ENCODE measurements at regions not wholly inside any gene's neighbourhood (a gene's known extent, or its start where the extent isn't known, plus 50 kb on each side); places are given as distances from the start of the nearest gene placed in this dataset.

- H3K4me3 ChIP-seq (ENCODE audit: low read depth, low read length) = no peak overlapping the region
- CTCF ChIA-PET = no interaction called here
- POLR2A ChIA-PET = no interaction called here
Observed at GRCh38 chr2:22798386-22798785, 586.6 kb upstream of the KLHL29 start.

GRCh38 chr2:22800412-22800811, 584.6 kb upstream of the KLHL29 start:
- Histone ChIP-seq H3K9me3 (ENCODE audit: control insufficient read depth, insufficient read depth, low read depth, low read length) (no peaks in the 10 kb centered on the region), H3K4me3 (ENCODE audit: low read depth, low read length) (no peak overlapping the region), H3K36me3 (ENCODE audit: control insufficient read depth in 2 of 2, insufficient read depth in 1 of 2, low read length in 2 of 2) (no peaks in the 10 kb centered on the region), H3K27ac (ENCODE audit: extremely low read depth, low read depth, low read length) (no peak overlapping the region), H3K4me1 (ENCODE audit: control insufficient read depth, insufficient read depth, low read length) (no peaks in the 10 kb centered on the region)
- ChIA-PET POLR2A (no interaction called here), CTCF (no interaction called here)
- TF ChIP-seq ZNF580 (tag by site-specific recombination; IDR thresholded peaks at IDR 0.05) (no peak), ZBTB26 (tag by site-specific recombination; optimal IDR thresholded peaks at IDR 0.05) (no peak), GLI2 (tag by site-specific recombination; IDR thresholded peaks at IDR 0.05; ENCODE audit: borderline replicate concordance, low read depth) (no peak), ZNF629 (tag by site-specific recombination; IDR thresholded peaks at IDR 0.05) (no peak), GFI1B (tag by site-specific recombination; IDR thresholded peaks at IDR 0.05) (no peak), ZNF23 (tag by site-specific recombination; IDR thresholded peaks at IDR 0.05; ENCODE audit: borderline replicate concordance) (no peak), ZBTB11 (tag by site-specific recombination; conservative IDR thresholded peaks at IDR 0.05; ENCODE audit: low read depth) (no peak), ZNF341 (tag by site-specific recombination; IDR thresholded peaks at IDR 0.05; ENCODE audit: low read depth) (no peak), ZSCAN16 (tag by site-specific recombination; IDR thresholded peaks at IDR 0.05) (no peak), ZNF155 (tag by site-specific recombination; IDR thresholded peaks at IDR 0.05) (no peak), SP2 (tag by site-specific recombination; IDR thresholded peaks at IDR 0.05) (no peak)

More at GRCh38 chr2:22798386-22798785, 586.6 kb upstream of the KLHL29 start:
- Histone ChIP-seq H3K9me3 (ENCODE audit: control insufficient read depth, insufficient read depth, low read depth, low read length) (no peaks in the 10 kb centered on the region), H3K27ac (ENCODE audit: extremely low read depth, low read depth, low read length) (no peak overlapping the region), H3K4me1 (ENCODE audit: control insufficient read depth, insufficient read depth, low read length) (no peaks in the 10 kb centered on the region), H3K36me3 (ENCODE audit: control insufficient read depth in 2 of 2, insufficient read depth in 1 of 2, low read length in 2 of 2) (no peaks in the 10 kb centered on the region)
- no peak for TF ChIP-seq OVOL3 (tag by site-specific recombination; IDR thresholded peaks at IDR 0.05)
- TF ChIP-seq ZNF391 (tag by site-specific recombination; IDR thresholded peaks at IDR 0.05; ENCODE audit: borderline replicate concordance, low read depth) = no peak
- no peak for TF ChIP-seq ZNF654 (tag by site-specific recombination; IDR thresholded peaks at IDR 0.05; ENCODE audit: low read depth)
- no peak for TF ChIP-seq ZNF677 (tag by site-specific recombination; IDR thresholded peaks at IDR 0.05)
- no peak for TF ChIP-seq KLF7 (tag by site-specific recombination; IDR thresholded peaks at IDR 0.05; ENCODE audit: borderline replicate concordance)
- TF ChIP-seq PRDM2 (tag by site-specific recombination; IDR thresholded peaks at IDR 0.05; ENCODE audit: borderline replicate concordance) = no peak
- no peak for TF ChIP-seq ZNF155 (tag by site-specific recombination; IDR thresholded peaks at IDR 0.05)
- TF ChIP-seq ZNF26 (tag by site-specific recombination; IDR thresholded peaks at IDR 0.05) = no peak

Measured in HEK293 (cell line).